ENCODE measurements at regions not wholly inside any gene's neighbourhood (a gene's known extent, or its start where the extent isn't known, plus 50 kb on each side); places are given as distances from the start of the nearest gene placed in this dataset.

GRCh38 chr20:36094497-36094896 is 60.0 kb upstream of the EPB41L1 start:
- H3K4me3 ChIP-seq (ENCODE audit: low read depth, low read length) = no peak overlapping the region
- no peak for TF ChIP-seq CTCF (IDR thresholded peaks at IDR 0.05; ENCODE audit: insufficient read depth, low read length, severe bottlenecking)
- DNase-seq (ENCODE audit: low read depth) = no peak
- no peaks in the 10 kb centered on the region for H3K36me3 ChIP-seq (ENCODE audit: control insufficient read depth, insufficient read depth, low read length)
- no peak for FAIRE-seq
- H3K27me3 ChIP-seq (ENCODE audit: control insufficient read depth, insufficient read depth, low read length) = no peaks in the 10 kb centered on the region

DNA sequence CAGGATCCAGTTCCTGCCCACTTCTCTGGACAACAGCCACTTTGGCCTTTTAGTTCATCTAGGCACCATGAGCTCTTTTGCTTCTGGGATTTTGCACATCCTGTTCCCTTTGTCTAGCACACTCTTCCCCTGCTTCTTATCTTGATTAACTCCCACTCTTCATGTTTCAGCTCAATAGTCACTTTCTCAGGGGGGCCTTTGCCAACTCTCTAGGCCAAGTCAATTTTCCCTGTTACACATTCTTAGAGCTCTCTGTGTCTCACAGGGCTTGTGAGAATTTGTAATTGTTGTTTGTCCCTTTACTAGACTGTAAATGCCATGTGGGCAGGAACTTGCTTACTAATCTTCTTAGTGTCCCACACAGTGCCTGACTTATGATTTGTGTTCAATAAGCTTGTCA is 58.1 kb upstream of the EPB41L1 start:
- DNase-seq (ENCODE audit: low read depth) = no peak
- no peaks in the 10 kb centered on the region for H3K27me3 ChIP-seq (ENCODE audit: control insufficient read depth, insufficient read depth, low read length)
- no peak for FAIRE-seq
- H3K4me3 ChIP-seq (ENCODE audit: low read depth, low read length) = no peak overlapping the region
- no peaks in the 10 kb centered on the region for H3K36me3 ChIP-seq (ENCODE audit: control insufficient read depth, insufficient read depth, low read length)
- TF ChIP-seq CTCF (IDR thresholded peaks at IDR 0.05; ENCODE audit: insufficient read depth, low read length, severe bottlenecking) = no peak

GRCh38 chr20:36097337-36098151 is 57.0 kb upstream of the EPB41L1 start:
- no peaks in the 10 kb centered on the region for H3K27me3 ChIP-seq (ENCODE audit: control insufficient read depth, insufficient read depth, low read length)
- FAIRE-seq (no peak), DNase-seq (ENCODE audit: low read depth) (no peak)
- H3K4me3 ChIP-seq (ENCODE audit: low read depth, low read length) = no peak overlapping the region
- H3K36me3 ChIP-seq (ENCODE audit: control insufficient read depth, insufficient read depth, low read length) = no peaks in the 10 kb centered on the region
- no peak for TF ChIP-seq CTCF (IDR thresholded peaks at IDR 0.05; ENCODE audit: insufficient read depth, low read length, severe bottlenecking)

DNA sequence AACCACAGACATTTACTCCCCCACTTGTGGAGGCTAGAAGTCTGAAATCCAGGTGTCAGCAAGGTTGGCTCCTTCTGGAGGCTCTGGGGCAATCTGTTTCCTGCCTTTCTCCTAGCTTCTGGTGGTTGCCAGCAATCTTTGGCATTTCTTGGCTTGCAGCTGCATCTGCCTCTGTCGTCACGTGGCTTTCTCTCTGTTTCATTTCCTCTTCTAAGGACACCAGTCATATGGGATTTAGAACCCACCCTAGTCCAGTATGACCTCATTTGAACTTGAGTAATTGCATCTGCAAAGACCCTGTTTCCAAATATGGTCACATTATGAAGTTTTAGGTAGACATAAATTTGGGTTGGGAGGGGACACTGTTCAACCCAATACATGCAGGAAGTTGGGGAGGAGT is 56.2 kb upstream of the EPB41L1 start:
- FAIRE-seq = no peak
- H3K4me3 ChIP-seq (ENCODE audit: low read depth, low read length) = no peak overlapping the region

DNA sequence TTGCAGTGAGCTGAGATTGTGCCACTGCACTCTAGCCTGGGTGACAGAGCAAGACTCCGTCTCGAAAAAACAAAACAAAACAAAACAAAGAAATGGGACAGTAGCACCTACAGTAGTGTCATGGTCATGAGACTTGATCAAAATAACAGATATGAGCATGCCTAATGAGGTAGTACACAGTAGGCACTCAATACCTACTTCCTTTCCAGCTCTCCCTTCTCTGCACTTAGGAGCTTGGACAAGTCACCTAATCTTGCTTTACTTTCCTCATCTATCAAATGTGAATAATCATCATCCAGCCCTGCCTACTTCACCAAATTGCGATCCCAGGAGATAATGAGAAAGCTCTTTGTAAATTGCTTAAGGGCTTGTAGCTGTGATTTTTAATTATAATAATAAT is 55.4 kb upstream of the EPB41L1 start:
- H3K36me3 ChIP-seq (ENCODE audit: control insufficient read depth, insufficient read depth, low read length) = no peaks in the 10 kb centered on the region
- no peak overlapping the region for H3K4me3 ChIP-seq (ENCODE audit: low read depth, low read length)
- TF ChIP-seq CTCF (IDR thresholded peaks at IDR 0.05; ENCODE audit: insufficient read depth, low read length, severe bottlenecking) = no peak
- no peak for DNase-seq (ENCODE audit: low read depth)
- FAIRE-seq = no peak
- no peaks in the 10 kb centered on the region for H3K27me3 ChIP-seq (ENCODE audit: control insufficient read depth, insufficient read depth, low read length)

More for the DNA sequence above, 56.2 kb upstream of the EPB41L1 start:
- DNase-seq (ENCODE audit: low read depth) = peak; percentile 44
- H3K36me3 ChIP-seq (ENCODE audit: control insufficient read depth, insufficient read depth, low read length) = no peaks in the 10 kb centered on the region
- no peaks in the 10 kb centered on the region for H3K27me3 ChIP-seq (ENCODE audit: control insufficient read depth, insufficient read depth, low read length)
- no peak for TF ChIP-seq CTCF (IDR thresholded peaks at IDR 0.05; ENCODE audit: insufficient read depth, low read length, severe bottlenecking)

DNA sequence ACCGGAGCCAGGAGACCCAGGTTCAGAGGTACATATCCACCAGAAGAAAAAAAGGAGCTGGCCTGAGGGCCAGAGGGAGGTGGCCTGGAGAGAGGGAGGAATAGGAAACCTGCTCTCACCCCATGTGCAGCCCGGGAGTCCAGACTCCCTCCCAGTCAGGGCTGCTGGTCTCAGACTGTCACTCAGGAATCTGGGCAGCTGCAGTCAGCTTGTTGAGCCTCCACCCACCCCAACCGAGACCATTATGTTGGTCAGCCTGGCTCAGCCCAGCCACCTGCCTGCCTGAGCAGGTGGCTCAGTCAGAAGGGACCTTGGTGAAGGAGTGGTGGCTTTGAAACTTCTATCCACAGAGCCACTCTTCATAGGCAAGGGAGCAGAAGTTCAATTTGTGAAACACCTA is 53.3 kb upstream of the EPB41L1 start:
- Histone ChIP-seq H3K36me3 (ENCODE audit: control insufficient read depth, insufficient read depth, low read length) (no peaks in the 10 kb centered on the region), H3K27me3 (ENCODE audit: control insufficient read depth, insufficient read depth, low read length) (no peaks in the 10 kb centered on the region), H3K4me3 (ENCODE audit: low read depth, low read length) (no peak overlapping the region)
- FAIRE-seq = no peak
- TF ChIP-seq CTCF (IDR thresholded peaks at IDR 0.05; ENCODE audit: insufficient read depth, low read length, severe bottlenecking) = no peak
- DNase-seq (ENCODE audit: low read depth) = no peak

Measured in bronchial epithelial cell (primary cell).